ENCODE measurements at regions not wholly inside any gene's neighbourhood (a gene's known extent, or its start where the extent isn't known, plus 50 kb on each side); places are given as distances from the start of the nearest gene placed in this dataset.
"Not testable (repeated sequence)": the region's sequence is repeated elsewhere in the genome, so short reads cannot be mapped to it uniquely, and the experiment has no call there.

DNA sequence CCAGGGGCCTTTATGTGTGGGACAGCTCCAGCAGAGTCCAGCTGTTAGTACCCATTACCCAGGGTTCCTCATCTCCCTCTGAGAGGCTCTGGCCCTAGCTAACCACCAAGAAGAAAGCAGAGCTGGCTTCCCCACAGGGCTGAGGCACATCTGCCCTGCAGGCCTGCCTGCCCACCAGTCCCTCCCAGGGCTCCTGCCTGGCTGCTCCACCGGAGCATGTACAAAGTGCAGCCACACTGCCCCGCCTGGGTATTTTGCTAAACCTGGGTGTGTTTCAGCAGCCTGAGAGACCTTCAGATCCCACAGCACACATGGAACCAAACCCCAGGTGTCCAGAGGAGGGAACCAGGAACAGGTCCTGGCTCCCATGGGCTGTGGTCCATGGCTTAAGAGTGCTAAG is 500.4 kb upstream of the KLHL4 start:
- DNase-seq (ENCODE audit: low spot score): no peak
- TF ChIP-seq, protein P1, sequence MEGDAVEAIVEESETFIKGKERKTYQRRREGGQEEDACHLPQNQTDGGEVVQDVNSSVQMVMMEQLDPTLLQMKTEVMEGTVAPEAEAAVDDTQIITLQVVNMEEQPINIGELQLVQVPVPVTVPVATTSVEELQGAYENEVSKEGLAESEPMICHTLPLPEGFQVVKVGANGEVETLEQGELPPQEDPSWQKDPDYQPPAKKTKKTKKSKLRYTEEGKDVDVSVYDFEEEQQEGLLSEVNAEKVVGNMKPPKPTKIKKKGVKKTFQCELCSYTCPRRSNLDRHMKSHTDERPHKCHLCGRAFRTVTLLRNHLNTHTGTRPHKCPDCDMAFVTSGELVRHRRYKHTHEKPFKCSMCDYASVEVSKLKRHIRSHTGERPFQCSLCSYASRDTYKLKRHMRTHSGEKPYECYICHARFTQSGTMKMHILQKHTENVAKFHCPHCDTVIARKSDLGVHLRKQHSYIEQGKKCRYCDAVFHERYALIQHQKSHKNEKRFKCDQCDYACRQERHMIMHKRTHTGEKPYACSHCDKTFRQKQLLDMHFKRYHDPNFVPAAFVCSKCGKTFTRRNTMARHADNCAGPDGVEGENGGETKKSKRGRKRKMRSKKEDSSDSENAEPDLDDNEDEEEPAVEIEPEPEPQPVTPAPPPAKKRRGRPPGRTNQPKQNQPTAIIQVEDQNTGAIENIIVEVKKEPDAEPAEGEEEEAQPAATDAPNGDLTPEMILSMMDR (IDR thresholded peaks at IDR 0.05; ENCODE audit: extremely low read depth, missing control alignments): no peak

DNA sequence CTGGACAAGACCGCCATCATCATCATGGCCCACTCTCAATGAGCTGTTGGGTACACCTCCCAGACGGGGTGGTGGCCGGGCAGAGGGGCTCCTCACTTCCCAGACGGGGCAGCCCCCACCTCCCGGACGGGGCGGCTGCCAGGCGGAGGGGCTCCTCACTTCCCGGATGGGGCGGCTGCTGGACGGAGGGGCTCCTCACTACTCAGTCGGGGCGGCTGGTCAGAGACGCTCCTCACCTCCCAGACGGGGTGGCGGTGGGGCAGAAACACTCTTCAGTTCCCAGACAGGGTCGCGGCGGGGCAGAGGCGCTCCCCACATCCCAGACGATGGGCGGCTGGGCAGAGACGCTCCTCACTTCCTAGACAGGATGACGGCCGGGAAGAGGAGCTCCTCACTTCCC is 484.5 kb upstream of the KLHL4 start:
- DNase-seq (ENCODE audit: low spot score): not testable (repeated sequence)

DNA sequence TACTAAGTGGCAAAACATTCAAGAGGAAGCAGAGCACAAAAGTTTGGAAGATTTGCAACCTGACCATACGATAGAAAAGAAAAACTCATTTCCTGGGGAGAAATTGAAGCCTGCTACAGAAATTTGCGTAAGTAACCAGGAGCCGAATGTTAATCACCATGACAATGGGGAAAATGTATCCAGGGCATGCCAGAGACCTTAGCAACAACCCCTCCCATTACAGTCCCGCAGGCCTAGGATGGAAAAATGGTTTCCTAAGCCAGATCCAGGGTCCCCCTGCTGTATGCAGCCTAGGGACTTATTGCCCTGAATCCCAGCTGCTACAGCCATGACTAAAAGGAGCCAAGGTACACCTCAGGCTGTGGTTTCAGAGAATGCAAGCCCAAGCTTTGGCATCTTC is 472.2 kb upstream of the KLHL4 start:
- TF ChIP-seq, protein P1 (IDR thresholded peaks at IDR 0.05; ENCODE audit: extremely low read depth, missing control alignments): no peak

DNA sequence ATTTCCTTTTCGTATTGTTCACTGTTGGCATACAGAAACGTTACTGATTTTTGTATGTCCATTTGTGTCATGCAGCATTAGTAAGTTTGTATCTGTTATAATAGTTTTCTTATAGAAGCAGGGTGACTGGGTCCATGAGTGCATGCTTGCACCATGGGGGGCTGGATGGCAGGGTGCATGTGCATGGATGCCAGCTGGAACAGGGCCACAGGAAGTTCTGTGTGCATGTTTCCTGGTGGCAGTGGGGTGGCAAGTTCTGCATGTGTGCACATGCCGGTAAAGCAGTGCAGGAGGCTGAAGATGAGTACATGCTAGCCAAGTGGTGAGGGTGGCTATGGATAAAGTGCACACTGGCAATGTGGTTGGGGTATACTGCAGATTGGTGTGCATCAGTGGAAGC is 468.0 kb upstream of the KLHL4 start:
- no peak for DNase-seq (ENCODE audit: low spot score)
- TF ChIP-seq, protein P1 (IDR thresholded peaks at IDR 0.05; ENCODE audit: extremely low read depth, missing control alignments): no peak

More for the DNA sequence above, 472.2 kb upstream of the KLHL4 start:
- DNase-seq (ENCODE audit: low spot score): no peak

DNA sequence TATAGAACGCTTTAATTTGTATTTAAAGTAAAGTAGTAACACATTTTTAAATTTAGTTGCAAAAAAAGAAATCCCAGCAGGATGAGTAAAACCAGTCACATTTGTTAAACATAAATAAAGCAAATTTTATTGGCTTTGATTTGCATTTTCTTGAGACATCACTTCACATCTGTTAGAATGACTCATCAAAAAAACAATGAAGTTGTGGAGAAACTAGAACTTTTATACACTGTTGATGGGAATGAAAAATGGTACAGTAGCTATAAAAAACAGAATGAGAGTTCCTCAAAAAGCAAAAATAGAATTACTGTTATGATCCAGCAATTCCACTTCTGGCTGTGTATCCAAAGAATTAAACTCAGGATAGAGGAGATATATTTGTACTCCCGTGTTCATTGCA is 454.0 kb upstream of the KLHL4 start:
- DNase-seq (ENCODE audit: low spot score): no peak

DNA sequence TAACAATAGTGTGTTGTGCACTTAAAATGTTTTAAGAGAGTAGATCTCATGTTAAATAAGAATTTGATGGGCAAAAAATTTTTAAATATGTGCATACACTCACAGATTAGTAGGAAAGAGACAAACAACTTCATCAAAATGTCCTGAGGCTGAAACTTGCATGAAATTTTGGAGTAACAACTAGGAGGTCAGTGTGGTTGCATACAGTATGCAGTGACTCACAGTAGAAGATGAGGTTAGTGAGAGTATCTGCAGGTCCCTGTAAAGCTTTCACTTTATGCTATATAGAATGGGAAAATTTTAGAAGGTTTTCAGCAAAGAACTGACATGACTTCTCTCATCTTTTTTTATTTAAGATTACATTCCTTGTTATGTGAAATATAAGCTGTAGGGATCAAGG is 453.1 kb upstream of the KLHL4 start:
- TF ChIP-seq, protein P1 (IDR thresholded peaks at IDR 0.05; ENCODE audit: extremely low read depth, missing control alignments): no peak
- no peak for DNase-seq (ENCODE audit: low spot score)

More for the DNA sequence above, 454.0 kb upstream of the KLHL4 start:
- TF ChIP-seq, protein P1 (IDR thresholded peaks at IDR 0.05; ENCODE audit: extremely low read depth, missing control alignments): no peak

DNA sequence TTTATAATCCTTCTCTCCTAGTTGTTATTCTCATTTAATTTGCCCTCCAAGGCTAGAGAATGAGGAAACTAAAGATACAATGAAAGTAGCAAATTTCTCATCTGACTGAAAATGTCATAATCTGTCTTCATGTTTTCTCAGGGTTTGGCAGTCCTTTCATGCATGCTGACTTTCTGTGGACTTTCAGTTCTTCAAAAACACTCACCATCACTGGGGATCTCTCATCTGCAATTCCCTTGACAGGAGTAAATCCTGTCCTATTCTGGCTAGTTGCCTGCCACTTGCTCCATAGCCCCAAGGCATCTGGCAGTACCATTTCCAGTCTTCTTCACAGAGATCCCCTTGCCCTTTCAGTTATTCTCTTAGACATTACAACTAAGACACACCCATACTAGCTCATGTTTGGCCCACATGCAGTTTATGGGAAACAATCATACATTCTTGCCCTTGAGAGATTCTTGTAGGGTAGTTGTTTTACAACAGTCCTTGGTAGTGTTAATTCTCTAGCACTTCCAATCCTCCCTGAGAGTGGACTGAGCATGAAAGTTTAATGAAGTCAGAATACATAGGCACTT is 449.7 kb upstream of the KLHL4 start:
- TF ChIP-seq, protein P1 (IDR thresholded peaks at IDR 0.05; ENCODE audit: extremely low read depth, missing control alignments): no peak

DNA sequence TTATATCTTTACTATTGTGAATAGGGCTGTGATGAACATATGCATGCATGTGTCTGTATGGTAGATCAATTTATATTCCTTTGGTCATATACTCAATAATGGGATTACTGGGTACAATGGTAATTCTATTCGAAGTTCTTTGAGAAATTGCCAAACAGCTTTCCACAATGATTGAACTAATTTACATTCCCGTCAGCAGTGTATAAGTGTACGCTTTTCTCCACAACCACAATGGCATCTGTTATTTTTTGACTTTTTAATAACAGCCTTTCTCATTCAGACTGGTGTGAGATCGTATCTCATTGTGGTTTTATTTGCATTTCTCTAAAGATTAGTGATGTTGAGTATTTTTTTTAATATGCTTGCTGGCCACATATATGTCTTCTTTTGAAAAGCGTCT is 439.4 kb upstream of the KLHL4 start:
- TF ChIP-seq, protein P1 (IDR thresholded peaks at IDR 0.05; ENCODE audit: extremely low read depth, missing control alignments): no peak
- DNase-seq (ENCODE audit: low spot score): no peak

More for the DNA sequence above, 449.7 kb upstream of the KLHL4 start:
- DNase-seq (ENCODE audit: low spot score): no peak
